IPS DF 4.7 (cell line): ENCODE measurements at regions not wholly inside any gene's neighbourhood (a gene's known extent, or its start where the extent isn't known, plus 50 kb on each side); places are given as distances from the start of the nearest gene placed in this dataset.

ENCODE experiments used
- DNase-seq: peaks from one replicate; pipeline ENCODE4 v3.0.0-alpha.2; 2013; ENCODE audit warnings: low spot score; ENCODE audit errors: extremely low read depth

DNA sequence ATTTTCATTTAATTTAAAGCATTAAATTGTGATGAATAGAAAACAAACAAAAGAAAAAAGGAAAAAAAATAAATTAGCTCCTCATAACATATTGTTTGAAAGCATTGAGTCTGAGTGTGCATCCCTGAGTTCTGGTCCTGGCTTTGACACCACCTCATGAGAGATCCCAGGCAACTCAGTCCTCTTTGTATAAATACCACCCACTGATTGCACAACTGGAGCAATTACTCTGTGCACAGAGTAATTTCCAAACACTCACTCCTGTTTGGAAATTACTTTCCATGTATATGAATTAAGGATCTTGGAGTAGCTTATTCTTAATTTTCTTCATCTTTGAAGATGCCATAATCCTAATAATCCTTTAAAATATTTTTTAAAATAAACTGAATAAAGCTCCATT is 59.4 kb upstream of the C5orf46 start:
- DNase-seq: no peak

DNA sequence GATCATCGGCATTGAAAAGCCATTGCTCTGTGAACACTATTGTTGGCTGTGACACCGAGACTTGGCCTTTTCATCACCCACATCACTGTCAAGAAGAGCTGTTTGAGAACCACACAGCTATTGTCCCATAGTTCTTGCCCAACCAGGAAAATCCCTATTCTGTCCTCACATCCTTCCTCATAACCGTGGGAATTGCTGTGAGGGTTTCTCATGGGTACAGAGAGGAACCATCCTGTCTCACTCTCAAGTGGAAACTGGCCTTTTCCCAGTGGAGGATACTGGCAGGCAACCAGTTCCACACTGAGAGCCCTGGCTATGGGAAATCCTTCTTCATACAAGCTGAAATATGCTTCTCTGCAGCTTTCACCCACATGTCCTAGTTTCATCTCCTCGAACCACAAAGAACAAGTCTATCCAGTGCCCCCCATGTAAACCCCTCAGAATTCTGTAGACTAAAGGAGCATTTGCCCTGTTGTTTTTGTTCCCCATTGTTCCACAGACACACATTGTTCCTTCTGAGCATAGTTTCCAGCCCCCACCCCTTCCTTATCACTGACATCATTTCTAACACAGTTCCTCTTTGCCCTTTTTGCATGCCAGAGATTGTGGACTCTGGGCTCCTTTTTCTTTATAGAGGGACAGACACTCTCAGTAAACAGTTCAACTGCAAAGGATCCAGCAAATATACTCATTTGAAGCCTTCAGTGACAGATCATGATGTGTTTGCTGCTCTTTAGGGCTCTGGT is 57.8 kb upstream of the C5orf46 start:
- no peak for DNase-seq

DNA sequence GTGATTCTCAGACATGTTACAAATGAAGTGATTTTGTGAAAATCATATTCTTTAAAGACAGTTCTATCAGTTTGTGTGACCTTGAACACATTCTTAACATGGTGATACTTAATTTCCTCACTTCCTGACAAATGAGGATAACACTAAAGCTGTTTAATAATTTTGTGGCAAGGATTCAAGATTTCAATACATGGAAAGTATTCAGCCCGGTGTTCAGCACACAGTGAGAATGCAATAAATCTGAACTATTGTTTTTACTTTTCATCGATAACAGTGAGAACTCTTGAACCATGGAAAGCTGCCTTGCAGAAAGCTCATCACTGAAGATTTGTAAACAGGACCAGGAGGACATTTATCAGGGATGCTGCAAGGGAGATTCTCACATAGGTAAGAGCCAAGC is 57.1 kb upstream of the C5orf46 start:
- no peak for DNase-seq

DNA sequence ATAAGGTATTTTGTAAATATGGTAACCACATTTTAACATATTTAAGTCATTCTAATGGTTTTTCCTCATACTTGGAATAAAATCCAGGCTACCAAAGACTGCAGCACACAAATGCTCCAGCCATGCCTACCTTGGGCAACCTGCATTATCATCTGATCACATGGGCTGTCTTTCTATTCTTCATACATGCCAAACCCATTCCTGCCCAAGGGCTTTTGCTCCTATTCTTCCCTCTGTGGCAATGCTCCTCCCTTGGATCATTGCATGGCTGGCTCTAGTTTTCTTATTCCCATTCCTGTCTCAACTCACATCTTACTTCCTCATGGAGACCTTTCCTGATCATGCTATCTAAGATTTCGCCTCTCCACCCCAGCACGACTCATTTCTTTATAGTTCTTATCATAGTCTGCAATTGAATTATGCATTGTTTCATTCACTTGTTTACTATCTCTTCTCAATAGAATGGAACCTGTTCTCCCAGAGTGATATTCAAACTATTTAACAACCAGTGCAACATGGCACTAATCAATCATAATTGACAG is 54.9 kb upstream of the C5orf46 start:
- no peak for DNase-seq

DNA sequence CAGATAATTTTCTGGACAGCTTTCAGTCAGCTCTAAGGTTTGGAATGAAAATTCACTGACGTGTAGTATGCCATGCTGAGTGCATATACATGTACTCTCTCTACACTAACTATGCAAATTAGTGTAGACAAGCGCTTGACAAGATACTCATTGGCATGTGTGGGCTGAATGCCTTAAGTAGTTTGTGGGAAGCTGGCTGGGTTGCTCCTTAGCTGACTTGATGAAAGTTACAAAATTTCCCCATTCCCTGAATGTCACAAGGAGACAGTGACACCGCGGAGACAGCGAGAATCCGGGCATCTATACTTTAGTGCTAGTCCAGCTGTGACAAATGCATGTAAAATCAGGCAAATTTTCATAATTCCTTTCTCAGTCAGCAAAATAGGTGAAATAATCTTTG is 51.6 kb upstream of the C5orf46 start:
- no peak for DNase-seq

DNA sequence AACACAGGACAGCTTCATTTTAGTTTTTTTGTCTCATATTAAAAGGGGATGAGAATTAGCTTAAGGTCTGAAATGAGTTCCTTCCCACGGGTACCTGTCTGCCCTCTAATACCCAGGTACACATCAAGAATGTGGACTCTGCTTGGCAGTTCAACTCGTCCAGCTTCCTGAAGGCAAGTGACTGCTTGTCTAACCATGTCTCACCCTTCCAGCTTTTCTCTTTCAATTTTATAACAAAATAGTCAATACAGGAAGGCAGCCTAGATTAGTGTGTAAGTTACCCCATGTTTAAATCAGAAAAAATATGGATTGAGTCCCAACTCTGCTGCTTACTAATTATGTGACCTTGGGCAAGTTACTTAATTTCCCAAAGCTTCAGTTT is 50.5 kb upstream of the C5orf46 start:
- no peak for DNase-seq

DNA sequence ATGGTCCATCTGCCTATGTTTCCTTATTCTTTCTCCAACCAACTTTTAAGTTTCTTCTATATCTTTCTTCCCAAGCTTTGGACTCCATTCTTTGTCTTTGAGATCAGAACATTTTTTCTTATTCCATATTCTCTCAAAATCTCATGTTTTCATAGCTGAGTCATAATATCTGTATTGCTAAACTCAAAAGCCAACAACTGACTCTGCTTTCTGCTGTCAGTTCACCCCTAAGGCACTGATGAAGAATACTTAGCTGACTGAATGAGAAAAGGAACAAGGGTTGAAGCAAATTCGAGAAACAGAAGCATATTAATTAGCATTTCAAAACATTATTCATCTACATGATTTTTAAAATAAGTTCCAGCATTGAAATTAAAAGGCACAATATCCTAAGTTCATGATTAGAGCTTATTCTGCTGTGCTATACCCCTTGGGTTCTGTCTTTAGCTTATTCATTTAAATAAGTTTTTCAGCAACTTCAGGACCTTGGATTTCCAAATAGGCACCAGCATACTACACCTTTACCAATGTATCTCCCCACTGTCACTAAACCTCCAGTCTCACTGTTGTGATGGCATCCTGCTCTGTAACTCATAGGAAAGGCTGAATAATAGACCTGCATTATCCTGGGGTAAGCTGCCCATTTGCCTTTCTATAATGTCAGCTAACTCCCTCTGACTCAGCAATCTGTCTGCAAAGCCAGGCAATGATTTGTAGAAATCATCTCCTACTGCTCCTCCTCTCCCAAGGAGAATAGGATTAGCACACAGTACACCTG is 49.9 kb upstream of the C5orf46 start:
- no peak for DNase-seq
